A673 (cell line): ENCODE measurements at regions not wholly inside any gene's neighbourhood (a gene's known extent, or its start where the extent isn't known, plus 50 kb on each side); places are given as distances from the start of the nearest gene placed in this dataset.

Source experiments
- EZH2 ChIP-seq: fragments of 200-600 bp; sonication (generic); IDR thresholded peaks from 2 replicates; pipeline ENCODE4 v1.6.1; 2017; ENCODE audit warnings: borderline replicate concordance, low read depth, mild to moderate bottlenecking, mixed read lengths, antibody characterized with exemption, low read length; ENCODE audit not compliant: poor library complexity, severe bottlenecking
- TF ChIP-seq, protein P1 (sequence below): fragments of 300-800, 200-600 bp; sonication (generic); conservative IDR thresholded peaks from 2 replicates; pipeline ENCODE4 v1.5.1; 2017; ENCODE audit warnings: low read depth, mild to moderate bottlenecking, antibody characterized with exemption, low read length, moderate library complexity, mixed read lengths

DNA sequence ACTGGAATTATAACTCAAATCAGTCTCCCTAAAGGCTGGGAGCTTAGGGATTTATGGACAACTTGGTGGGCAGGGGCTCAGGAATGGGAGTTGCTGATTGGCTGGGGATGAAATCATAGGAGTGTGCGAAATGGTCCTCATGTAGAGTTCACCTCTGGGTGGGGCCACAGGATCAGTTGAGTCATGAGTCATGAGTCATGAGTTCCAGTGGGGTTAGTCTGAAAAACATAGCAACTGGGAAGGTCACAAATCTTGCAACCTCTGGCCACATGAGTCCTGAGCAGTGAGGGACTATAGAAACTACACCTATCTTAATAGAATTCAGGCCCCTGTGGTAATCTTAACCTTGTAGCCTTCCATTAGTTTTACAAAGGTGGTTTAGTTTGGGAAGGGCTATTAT lies 383.3 kb downstream of the RBM43 start:
- TF ChIP-seq, protein P1, sequence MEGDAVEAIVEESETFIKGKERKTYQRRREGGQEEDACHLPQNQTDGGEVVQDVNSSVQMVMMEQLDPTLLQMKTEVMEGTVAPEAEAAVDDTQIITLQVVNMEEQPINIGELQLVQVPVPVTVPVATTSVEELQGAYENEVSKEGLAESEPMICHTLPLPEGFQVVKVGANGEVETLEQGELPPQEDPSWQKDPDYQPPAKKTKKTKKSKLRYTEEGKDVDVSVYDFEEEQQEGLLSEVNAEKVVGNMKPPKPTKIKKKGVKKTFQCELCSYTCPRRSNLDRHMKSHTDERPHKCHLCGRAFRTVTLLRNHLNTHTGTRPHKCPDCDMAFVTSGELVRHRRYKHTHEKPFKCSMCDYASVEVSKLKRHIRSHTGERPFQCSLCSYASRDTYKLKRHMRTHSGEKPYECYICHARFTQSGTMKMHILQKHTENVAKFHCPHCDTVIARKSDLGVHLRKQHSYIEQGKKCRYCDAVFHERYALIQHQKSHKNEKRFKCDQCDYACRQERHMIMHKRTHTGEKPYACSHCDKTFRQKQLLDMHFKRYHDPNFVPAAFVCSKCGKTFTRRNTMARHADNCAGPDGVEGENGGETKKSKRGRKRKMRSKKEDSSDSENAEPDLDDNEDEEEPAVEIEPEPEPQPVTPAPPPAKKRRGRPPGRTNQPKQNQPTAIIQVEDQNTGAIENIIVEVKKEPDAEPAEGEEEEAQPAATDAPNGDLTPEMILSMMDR, result no peak
- no peak for TF ChIP-seq EZH2
